ENCODE measurements at regions not wholly inside any gene's neighbourhood (a gene's known extent, or its start where the extent isn't known, plus 50 kb on each side); places are given as distances from the start of the nearest gene placed in this dataset.
"Not testable (repeated sequence)": the region's sequence is repeated elsewhere in the genome, so short reads cannot be mapped to it uniquely, and the experiment has no call there.

GRCh38 chr3:13138833-13139145 is 65.6 kb upstream of the IQSEC1 start:
- TF ChIP-seq, protein P1, sequence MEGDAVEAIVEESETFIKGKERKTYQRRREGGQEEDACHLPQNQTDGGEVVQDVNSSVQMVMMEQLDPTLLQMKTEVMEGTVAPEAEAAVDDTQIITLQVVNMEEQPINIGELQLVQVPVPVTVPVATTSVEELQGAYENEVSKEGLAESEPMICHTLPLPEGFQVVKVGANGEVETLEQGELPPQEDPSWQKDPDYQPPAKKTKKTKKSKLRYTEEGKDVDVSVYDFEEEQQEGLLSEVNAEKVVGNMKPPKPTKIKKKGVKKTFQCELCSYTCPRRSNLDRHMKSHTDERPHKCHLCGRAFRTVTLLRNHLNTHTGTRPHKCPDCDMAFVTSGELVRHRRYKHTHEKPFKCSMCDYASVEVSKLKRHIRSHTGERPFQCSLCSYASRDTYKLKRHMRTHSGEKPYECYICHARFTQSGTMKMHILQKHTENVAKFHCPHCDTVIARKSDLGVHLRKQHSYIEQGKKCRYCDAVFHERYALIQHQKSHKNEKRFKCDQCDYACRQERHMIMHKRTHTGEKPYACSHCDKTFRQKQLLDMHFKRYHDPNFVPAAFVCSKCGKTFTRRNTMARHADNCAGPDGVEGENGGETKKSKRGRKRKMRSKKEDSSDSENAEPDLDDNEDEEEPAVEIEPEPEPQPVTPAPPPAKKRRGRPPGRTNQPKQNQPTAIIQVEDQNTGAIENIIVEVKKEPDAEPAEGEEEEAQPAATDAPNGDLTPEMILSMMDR (IDR thresholded peaks at IDR 0.05; ENCODE audit: low read depth, low read length) = no peak
- H3K4me3 ChIP-seq (replicated peaks in 1 of 2; ENCODE audit: low read depth in 2 of 2, low read length in 2 of 2) = no peak overlapping the region
- DNase-seq (ENCODE audit: low read depth in 2 of 2) = no peak

DNA sequence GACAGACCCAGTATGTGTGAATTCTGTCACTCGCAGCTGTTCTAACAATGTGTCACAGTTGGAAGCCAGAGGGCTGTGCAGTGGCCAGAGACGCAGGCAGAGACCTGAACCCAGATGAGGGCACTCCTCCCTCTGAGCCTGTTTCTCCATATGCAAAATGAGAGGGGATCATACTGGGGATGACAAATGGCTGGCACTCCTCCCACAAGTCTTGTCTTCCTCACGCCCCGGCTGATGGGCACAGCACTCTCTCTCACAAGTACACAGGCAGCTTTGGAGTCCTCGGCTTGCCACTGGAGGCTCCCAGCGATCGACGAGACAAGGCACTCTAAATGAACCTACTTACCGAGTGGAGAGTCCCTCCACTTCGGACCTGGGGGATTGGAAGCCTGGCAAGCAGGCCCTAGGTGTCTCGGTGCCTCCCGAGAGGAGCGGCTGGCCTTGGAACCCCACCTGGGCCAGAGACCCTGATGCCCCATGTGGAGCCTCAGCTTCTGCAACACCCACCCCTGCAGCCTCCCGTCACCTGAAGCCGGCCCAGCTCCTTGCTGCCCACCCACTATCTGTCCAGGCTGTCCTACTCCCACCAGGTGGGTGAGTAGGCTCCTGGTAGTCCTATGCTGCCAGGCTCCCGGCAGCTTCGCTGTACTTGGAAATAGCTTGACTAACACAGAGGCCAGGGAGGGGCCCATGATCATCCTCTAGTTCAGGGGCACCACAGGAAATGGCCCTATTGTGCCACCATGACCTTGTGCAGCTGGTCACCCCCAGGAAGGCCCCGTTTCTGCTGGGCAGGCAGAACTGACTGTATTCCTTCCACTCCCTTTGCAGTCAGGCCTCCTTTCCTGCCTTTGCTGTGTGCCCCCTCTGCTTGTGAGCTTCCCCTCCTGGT is 65.0 kb upstream of the IQSEC1 start:
- H3K4me3 ChIP-seq (replicated peaks in 1 of 2; ENCODE audit: low read depth in 2 of 2, low read length in 2 of 2) = no peak overlapping the region
- TF ChIP-seq, protein P1 (IDR thresholded peaks at IDR 0.05; ENCODE audit: low read depth, low read length) = no peak
- DNase-seq (ENCODE audit: low read depth in 2 of 2) = no peak

DNA sequence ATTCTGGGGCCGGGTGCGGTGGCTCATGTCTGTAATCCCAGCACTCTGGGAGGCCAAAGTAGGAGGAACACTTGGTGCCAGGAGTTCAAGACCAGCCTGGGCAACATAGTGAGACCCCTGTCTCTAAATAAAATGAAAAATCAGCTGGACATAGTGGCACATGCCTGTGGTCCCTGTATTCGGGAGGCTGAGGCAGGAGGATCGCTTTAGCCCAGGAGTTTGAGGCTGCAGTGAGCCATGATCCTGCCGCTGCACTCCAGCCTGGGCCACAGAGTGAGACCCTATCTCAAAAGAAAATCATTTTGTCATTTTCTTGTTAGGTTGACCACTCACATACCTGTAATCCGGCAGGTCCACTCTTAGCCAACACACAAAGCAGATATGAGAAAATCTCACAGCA is 63.6 kb upstream of the IQSEC1 start:
- H3K4me3 ChIP-seq (replicated peaks in 1 of 2; ENCODE audit: low read depth in 2 of 2, low read length in 2 of 2); DNase-seq (ENCODE audit: low read depth in 2 of 2): not testable (repeated sequence)

- DNase-seq (ENCODE audit: low read depth in 2 of 2) = no peak
- H3K4me3 ChIP-seq (replicated peaks in 1 of 2; ENCODE audit: low read depth in 2 of 2, low read length in 2 of 2) = no peak overlapping the region
- TF ChIP-seq, protein P1 (IDR thresholded peaks at IDR 0.05; ENCODE audit: low read depth, low read length) = no peak
Measured at GRCh38 chr3:13136426-13136825, 63.2 kb upstream of the IQSEC1 start.

GRCh38 chr3:13135811-13136321 is 62.6 kb upstream of the IQSEC1 start:
- TF ChIP-seq, protein P1 (IDR thresholded peaks at IDR 0.05; ENCODE audit: low read depth, low read length) = no peak
- H3K4me3 ChIP-seq (replicated peaks in 1 of 2; ENCODE audit: low read depth in 2 of 2, low read length in 2 of 2) = no peak overlapping the region
- DNase-seq (ENCODE audit: low read depth in 2 of 2) = no peak

GRCh38 chr3:13135251-13135810 is 62.1 kb upstream of the IQSEC1 start:
- no peak overlapping the region for H3K4me3 ChIP-seq (replicated peaks in 1 of 2; ENCODE audit: low read depth in 2 of 2, low read length in 2 of 2)
- TF ChIP-seq, protein P1 (IDR thresholded peaks at IDR 0.05; ENCODE audit: low read depth, low read length) = no peak
- DNase-seq (ENCODE audit: low read depth in 2 of 2) = no peak

GRCh38 chr3:13134879-13135206 is 61.6 kb upstream of the IQSEC1 start:
- TF ChIP-seq, protein P1 (IDR thresholded peaks at IDR 0.05; ENCODE audit: low read depth, low read length) = no peak
- DNase-seq (ENCODE audit: low read depth in 2 of 2) = no peak
- no peak overlapping the region for H3K4me3 ChIP-seq (replicated peaks in 1 of 2; ENCODE audit: low read depth in 2 of 2, low read length in 2 of 2)
